Bone marrow (tissue), 2 donors: ENCODE measurements at regions not wholly inside any gene's neighbourhood (a gene's known extent, or its start where the extent isn't known, plus 50 kb on each side); places are given as distances from the start of the nearest gene placed in this dataset.
"Not testable (repeated sequence)": the region's sequence is repeated elsewhere in the genome, so short reads cannot be mapped to it uniquely, and the experiment has no call there.

ENCODE experiments used
- DNase-seq, 2 donors: peaks; one replicate each; lab custom pipeline; 2025; lab: John Stamatoyannopoulos, UW

GRCh38 chr14:43858981-43859380, 648.1 kb downstream of the FSCB start:
- DNase-seq, result no peak

DNA sequence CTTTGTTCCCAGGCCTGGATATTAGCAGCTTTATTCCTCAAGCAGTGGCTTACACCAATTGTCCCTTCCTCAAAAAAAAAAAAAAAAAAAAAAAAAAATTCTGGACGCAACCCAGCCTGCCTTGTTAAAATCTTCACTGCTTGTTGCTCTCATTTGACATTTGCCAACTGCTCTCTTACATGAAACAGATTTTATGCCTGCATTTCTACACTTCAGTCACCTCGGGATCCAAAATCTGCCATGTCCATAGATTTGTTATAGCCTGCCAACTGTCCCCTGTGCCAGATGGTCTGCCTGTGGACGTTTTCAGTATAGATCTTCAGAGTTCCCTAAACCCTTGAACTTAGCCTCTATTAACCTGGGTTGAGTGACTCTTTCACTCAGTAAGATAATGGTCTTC, 651.5 kb downstream of the FSCB start:
- no peak for DNase-seq

- DNase-seq, result no peak
Observed at GRCh38 chr14:43853541-43853940, 653.5 kb downstream of the FSCB start.

DNA sequence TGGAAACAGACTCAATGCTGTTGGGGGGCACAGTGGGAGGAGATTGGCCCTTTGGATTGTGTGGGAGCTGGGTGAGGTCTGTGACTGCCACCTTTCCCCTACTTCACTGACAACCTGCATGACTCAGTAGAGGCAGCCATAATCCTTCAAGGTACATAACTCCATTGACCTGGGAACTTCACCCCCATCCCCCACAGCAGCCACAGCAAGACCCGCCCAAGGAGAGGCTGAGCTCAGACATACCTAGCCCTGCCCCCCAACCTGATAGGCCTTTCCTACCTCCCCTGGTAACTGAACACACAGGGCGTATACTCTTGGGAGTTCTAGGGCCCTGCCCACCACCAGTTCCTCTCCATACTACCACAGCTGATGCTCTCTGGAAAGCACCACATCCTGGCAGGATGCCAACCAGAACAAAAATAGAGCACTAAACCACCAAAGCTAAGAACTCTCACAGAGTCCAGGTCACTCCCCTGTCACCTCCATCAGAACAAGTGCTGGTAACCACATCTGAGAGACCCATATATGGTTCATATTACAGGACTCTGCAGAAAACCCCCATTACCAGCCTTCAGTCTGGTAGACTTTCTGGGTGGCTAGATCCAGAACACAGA, 703.9 kb downstream of the FSCB start:
- no peak for DNase-seq

DNA sequence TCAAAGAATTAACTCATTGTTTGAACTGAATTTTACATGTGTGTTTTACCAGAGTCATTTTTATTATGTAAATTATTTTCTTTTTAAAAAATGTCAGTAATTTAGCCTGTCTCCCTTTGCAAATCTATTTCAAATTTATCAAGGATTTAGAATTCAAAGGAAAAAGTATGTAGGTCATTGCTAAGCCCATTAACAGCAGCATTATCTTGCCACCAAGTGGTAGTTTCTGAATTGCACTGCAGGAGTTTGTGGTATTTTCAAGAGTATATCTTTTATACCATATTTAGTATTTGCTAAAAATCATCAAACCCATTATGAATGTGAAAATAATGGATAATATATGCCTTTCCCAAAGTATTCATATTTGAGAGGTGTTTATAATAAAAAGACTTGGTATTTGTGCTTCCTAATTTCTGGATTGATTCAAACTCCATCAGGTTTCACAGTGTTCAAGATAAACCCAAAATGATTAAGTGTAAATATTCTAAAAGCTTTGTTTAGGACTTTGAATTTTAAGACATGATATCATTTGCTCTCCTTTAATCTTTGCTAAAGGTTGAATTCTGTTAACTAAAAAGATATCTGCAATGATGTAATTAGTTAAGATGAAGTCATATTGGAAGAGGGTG, 711.4 kb downstream of the FSCB start:
- DNase-seq, result no peak

- no peak for DNase-seq
Observed at GRCh38 chr14:43793579-43793978, 713.5 kb downstream of the FSCB start.

DNA sequence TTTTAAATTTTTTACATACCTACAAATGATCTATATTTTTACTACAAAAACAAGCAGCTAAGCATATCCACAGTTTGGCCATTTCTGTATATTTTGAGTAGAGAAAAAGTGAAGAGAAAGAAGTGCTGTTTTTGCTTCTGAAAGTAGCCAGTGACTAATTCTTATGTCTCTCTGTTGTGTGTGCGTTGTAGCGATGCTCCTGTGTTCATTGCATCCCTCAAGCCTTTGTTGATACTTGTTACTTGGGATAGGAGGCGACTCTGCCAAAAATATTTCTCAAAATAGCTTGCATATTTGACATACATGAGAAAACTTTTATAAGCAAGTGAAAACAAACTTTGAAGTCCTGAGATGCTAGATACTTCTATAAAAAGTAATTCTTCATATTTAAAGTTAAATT, 714.1 kb downstream of the FSCB start:
- no peak for DNase-seq

DNA sequence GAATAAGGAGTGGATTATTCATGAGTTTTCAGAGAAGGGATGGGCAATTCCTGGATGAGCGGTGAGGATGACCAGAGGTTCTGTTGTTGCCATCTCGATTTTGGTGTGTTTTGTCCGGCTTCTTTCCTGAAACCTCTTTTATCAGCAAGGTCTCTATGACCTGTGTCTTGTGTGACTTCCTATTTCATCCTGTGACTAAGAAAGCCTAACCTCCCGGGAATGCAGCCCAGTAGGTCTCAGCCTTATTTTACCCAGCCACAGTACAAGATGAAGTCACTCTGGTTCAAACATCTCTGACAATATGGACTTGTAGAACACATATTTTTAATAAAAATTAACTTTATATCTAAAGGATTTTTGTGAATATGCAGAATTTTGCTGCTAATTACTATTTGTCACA, 716.4 kb downstream of the FSCB start:
- DNase-seq, result no peak

- DNase-seq, result no peak
Observed at GRCh38 chr14:43789458-43789857, 717.6 kb downstream of the FSCB start.

DNA sequence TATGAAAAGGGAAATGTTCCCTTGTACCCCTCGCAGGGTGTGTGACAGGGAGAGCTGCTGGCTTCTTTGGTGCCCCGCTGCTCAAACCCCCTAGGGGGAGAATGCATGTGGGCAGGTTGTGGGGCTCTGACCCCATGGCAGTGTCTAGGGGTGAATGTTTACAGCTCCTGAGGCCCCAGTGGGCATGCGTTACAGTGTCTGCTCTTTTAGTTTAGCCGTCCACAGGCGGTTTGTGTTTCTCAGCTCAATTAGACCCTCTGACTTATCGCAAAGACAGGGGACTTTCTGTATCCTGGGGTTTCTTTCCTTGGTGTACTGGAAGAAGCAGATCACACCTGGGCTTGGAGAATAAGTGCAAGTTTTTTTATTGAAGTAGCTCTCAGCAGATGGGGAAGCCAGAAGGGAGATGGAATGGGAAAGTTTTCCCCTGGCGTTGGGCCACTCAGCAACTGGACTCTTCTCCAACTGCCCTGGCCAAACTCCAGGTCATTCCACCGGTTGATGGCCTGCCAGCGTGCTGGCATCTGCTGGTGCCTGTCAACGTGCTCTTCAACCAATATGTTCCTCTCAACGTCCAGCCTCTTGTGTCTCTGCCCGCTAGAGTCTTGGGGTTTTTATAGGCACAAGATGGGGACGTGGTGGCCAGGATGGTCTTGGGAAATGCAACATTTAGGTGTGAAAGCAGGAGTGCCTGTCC, 720.9 kb downstream of the FSCB start:
- no peak for DNase-seq

- not testable (repeated sequence) for DNase-seq
Observed at GRCh38 chr14:43784432-43784831, 722.7 kb downstream of the FSCB start.

GRCh38 chr14:43778937-43779639, 728.0 kb downstream of the FSCB start:
- DNase-seq, result no peak

DNA sequence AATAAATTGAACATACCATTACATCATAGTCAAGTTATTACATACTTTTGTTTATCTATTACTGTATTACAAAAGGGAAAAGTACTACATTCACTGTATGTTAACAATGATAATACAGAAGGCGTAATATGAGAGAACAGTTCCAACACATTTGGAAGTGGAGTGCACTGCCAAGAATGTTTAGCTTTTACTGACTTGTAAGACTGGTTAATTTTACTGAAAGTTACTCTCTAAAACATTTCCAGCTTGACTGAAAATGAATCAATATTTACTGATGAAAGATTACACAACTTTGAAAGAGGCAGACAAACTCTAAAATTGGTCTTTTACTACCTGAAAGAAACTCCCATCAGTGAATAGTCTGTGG, 728.5 kb downstream of the FSCB start:
- no peak for DNase-seq

DNA sequence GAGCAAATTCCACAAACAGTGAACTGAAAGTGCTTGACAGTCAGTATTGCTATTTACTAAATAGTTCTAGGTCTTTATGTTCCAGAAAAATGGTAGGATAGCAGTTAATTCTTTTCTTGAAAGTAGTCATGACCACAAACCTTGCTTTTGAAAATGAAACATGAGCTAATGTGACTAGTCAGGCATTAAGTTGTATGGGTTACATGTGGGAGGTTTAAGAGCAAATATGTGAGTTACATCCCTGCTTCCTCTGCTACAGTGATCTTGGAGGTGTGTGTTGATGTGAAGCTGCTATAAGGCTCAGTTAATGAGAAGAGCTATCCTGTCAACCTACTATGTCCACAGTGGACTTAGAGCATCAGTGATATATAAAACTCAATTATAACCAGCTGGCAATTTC, 741.6 kb downstream of the FSCB start:
- DNase-seq, result no peak

- DNase-seq, result no peak
Observed at GRCh38 chr14:43764433-43764832, 742.6 kb downstream of the FSCB start.

- DNase-seq, result no peak
Observed at GRCh38 chr14:43755707-43756106, 751.4 kb downstream of the FSCB start.

DNA sequence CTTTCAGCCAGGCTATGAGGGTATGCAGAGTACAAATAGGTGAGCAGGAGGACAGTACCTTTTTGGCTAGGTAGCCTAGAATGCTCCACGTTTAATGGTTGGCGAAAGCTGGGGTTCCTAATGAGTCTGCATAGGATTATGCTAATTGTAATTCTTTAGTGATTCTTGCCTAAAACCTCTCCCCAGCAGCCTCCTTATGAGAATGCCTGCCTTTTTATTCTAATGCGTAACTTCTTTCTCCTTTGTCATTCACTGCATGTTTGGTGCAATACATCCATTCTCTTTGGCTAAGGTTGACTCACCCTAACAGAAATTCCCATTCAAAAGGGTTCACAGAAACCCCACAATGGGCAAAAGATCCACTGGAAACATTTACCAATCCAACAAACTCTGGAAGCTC, 752.2 kb downstream of the FSCB start:
- no peak for DNase-seq

DNA sequence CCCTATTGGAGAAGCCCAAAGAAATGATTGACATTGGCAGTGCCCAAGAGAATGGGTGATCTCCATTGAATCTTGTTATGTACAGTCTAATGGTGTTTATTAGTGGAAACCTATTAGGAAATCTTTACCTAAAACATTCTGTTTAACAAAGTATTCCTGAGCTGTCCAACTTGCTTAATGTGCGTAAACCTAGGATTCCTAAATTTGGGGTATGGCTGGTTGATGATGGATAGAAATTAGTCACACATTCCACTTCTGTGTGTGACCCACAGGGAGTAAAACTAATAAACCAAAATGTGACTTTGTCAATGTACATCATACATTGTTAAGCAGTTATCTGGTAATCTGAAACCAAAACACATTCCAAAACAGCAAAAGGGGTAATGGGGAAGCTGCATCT, 761.3 kb downstream of the FSCB start:
- DNase-seq, result no peak

DNA sequence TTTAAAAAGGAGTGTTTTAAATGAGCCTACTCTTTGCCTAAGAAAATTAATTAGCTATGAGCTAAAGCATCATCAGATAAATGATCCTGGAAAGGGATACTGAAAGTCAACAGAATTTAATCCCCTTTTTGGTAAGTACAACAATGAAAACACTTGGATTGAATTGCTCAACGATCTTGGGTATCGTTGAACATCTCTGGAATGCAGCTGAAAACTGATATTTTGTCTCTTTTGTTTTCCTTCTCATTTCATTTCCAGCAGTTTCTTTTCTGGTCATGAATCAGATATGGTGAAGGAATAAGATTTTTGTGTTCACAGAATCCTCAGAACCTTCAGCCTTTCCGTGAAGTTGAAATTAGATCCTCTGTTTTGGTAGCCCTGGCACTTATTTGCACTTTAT, 771.2 kb downstream of the FSCB start:
- no peak for DNase-seq

GRCh38 chr14:43729143-43729542, 777.9 kb downstream of the FSCB start:
- DNase-seq, result no peak

- DNase-seq, result no peak
Observed at GRCh38 chr14:43706900-43707299, 800.2 kb downstream of the FSCB start.

- DNase-seq, result not testable (repeated sequence)
Observed at GRCh38 chr14:43698561-43699284, 808.4 kb downstream of the FSCB start.
